SK-N-SH treated with all-trans-retinoic acid at 6 μM for 48 hours (cell line): ENCODE measurements at regions not wholly inside any gene's neighbourhood (a gene's known extent, or its start where the extent isn't known, plus 50 kb on each side); places are given as distances from the start of the nearest gene placed in this dataset.

ENCODE experiments used
- ARNTL ChIP-seq: fragments of 450-650 bp; formaldehyde crosslinking; IDR thresholded peaks from 2 replicates; pipeline ENCODE4 v1.5.0; 2020; ENCODE audit warnings: low read depth, mild to moderate bottlenecking, moderate library complexity, borderline replicate concordance
- BACH2 ChIP-seq: fragments of 250-450 bp; sonication (Bioruptor Pico); IDR thresholded peaks from 2 replicates; pipeline ENCODE4 v1.9.0; 2021; ENCODE audit warnings: mild to moderate bottlenecking, borderline replicate concordance
- CSDC2 ChIP-seq: fragments of 250-450 bp; sonication (Bioruptor Pico); IDR thresholded peaks from 2 replicates; pipeline ENCODE4 v1.5.0; 2020; ENCODE audit warnings: mild to moderate bottlenecking, moderate library complexity
- CSRNP3 ChIP-seq: fragments of 250-450 bp; sonication (Bioruptor Pico); IDR thresholded peaks from 2 replicates; pipeline ENCODE4 v1.5.1; 2021; ENCODE audit warnings: mild to moderate bottlenecking, moderate library complexity
- ISL1 ChIP-seq: fragments of 250-450 bp; sonication (Bioruptor Pico); IDR thresholded peaks from 2 replicates; pipeline ENCODE4 v2.1.2; 2022; ENCODE audit warnings: mild to moderate bottlenecking, moderate library complexity
- OSR1 ChIP-seq: fragments of 250-450 bp; sonication (Bioruptor Pico); IDR thresholded peaks from 2 replicates; pipeline ENCODE4 v1.8.0; 2022; ENCODE audit warnings: moderate library complexity, mild to moderate bottlenecking, inconsistent platforms
- POU6F1 ChIP-seq: fragments of 250-450 bp; sonication (Bioruptor Pico); IDR thresholded peaks from 2 replicates; pipeline ENCODE4 v1.8.0; 2021; ENCODE audit warnings: low read depth, mild to moderate bottlenecking, moderate library complexity, borderline replicate concordance
- PPARA ChIP-seq: fragments of 250-450 bp; sonication (Bioruptor Pico); IDR thresholded peaks from 2 replicates; pipeline ENCODE4 v1.5.0; 2020; ENCODE audit warnings: mild to moderate bottlenecking, borderline replicate concordance
- RARB ChIP-seq: fragments of 250-450 bp; sonication (Bioruptor Pico); IDR thresholded peaks from 2 replicates; pipeline ENCODE4 v1.8.0; 2021; ENCODE audit warnings: mild to moderate bottlenecking, moderate library complexity
- ZC3H10 ChIP-seq: fragments of 250-450 bp; sonication (Bioruptor Pico); IDR thresholded peaks from 2 replicates; pipeline ENCODE4 v1.5.1; 2021; ENCODE audit warnings: mild to moderate bottlenecking, moderate library complexity
- ZNF565 ChIP-seq: fragments of 450-650 bp; formaldehyde crosslinking; conservative IDR thresholded peaks from 2 replicates; pipeline ENCODE4 v1.5.0; 2020; ENCODE audit warnings: low read depth, mild to moderate bottlenecking, moderate library complexity

GRCh38 chr10:83354456-83354855, 784.9 kb upstream of the GHITM start:
- TF ChIP-seq CSRNP3 (CRISPR knock-in tag) (no peak), CSDC2 (no peak), ZNF565 (CRISPR knock-in tag) (no peak), RARB (no peak), POU6F1 (no peak), ZC3H10 (CRISPR knock-in tag) (no peak), ISL1 (no peak), BACH2 (CRISPR knock-in tag) (no peak), ARNTL (CRISPR knock-in tag) (no peak), OSR1 (CRISPR knock-in tag) (no peak), PPARA (no peak)
